Epithelial cell of prostate (primary cell): ENCODE measurements at regions not wholly inside any gene's neighbourhood (a gene's known extent, or its start where the extent isn't known, plus 50 kb on each side); places are given as distances from the start of the nearest gene placed in this dataset.
A peak's percentile ranks its signal among the peaks of the same experiment; 100 is the strongest.

Experiments
- DNase-seq: peaks from one replicate; pipeline ENCODE4 v3.0.0-alpha.2; 2011; ENCODE audit warnings: low read depth, low spot score
- H3K27ac ChIP-seq: fragments of 450-650 bp; 2 replicates; pipeline ENCODE4 v1.5.1; 2017; ENCODE audit warnings: mild to moderate bottlenecking

GRCh38 chr7:118298771-118299170 is 74.3 kb downstream of the ANKRD7 start:
- no peak for DNase-seq
- no peak overlapping the region for H3K27ac ChIP-seq

- DNase-seq = no peak
Measured at GRCh38 chr7:118300177-118300576, 75.7 kb downstream of the ANKRD7 start.

GRCh38 chr7:118304100-118304499 is 79.6 kb downstream of the ANKRD7 start:
- no peak overlapping the region for H3K27ac ChIP-seq
- no peak for DNase-seq

More at GRCh38 chr7:118300177-118300576, 75.7 kb downstream of the ANKRD7 start:
- no peak overlapping the region for H3K27ac ChIP-seq

- H3K27ac ChIP-seq = no peak overlapping the region
- DNase-seq = no peak
Measured at GRCh38 chr7:118305671-118306070, 81.2 kb downstream of the ANKRD7 start.

GRCh38 chr7:118306771-118307170 is 82.3 kb downstream of the ANKRD7 start:
- no peak for DNase-seq
- no peak overlapping the region for H3K27ac ChIP-seq

GRCh38 chr7:118311121-118311836 is 86.8 kb downstream of the ANKRD7 start:
- H3K27ac ChIP-seq = peak overlapping the region; percentile 93
- peak; percentile 67 for DNase-seq

GRCh38 chr7:118312051-118312450 is 87.5 kb downstream of the ANKRD7 start:
- DNase-seq = no peak
- H3K27ac ChIP-seq = peak overlapping the region; percentile 93

- peak overlapping the region; percentile 93 for H3K27ac ChIP-seq
- no peak for DNase-seq
Measured at GRCh38 chr7:118312966-118313365, 88.5 kb downstream of the ANKRD7 start.

GRCh38 chr7:118324790-118325449 is 100.4 kb downstream of the ANKRD7 start:
- DNase-seq = no peak
- H3K27ac ChIP-seq = no peak overlapping the region

GRCh38 chr7:118325450-118325808 is 100.9 kb downstream of the ANKRD7 start:
- no peak overlapping the region for H3K27ac ChIP-seq
- DNase-seq = no peak

- no peak overlapping the region for H3K27ac ChIP-seq
- DNase-seq = peak; percentile 20
Measured at GRCh38 chr7:118327174-118327573, 102.7 kb downstream of the ANKRD7 start.

GRCh38 chr7:118328505-118329211 is 104.2 kb downstream of the ANKRD7 start:
- DNase-seq = no peak
- no peak overlapping the region for H3K27ac ChIP-seq

GRCh38 chr7:118330388-118330787 is 105.9 kb downstream of the ANKRD7 start:
- H3K27ac ChIP-seq = no peak overlapping the region
- no peak for DNase-seq

- DNase-seq = no peak
- no peak overlapping the region for H3K27ac ChIP-seq
Measured at GRCh38 chr7:118346748-118347147, 122.2 kb downstream of the ANKRD7 start.

GRCh38 chr7:118349604-118350003 is 125.1 kb downstream of the ANKRD7 start:
- no peak overlapping the region for H3K27ac ChIP-seq
- DNase-seq = no peak

- no peak overlapping the region for H3K27ac ChIP-seq
- DNase-seq = no peak
Measured at GRCh38 chr7:118350260-118350659, 125.8 kb downstream of the ANKRD7 start.

GRCh38 chr7:118352867-118353453 is 128.5 kb downstream of the ANKRD7 start:
- no peak for DNase-seq
- no peak overlapping the region for H3K27ac ChIP-seq

GRCh38 chr7:118366363-118366762 is 141.9 kb downstream of the ANKRD7 start:
- H3K27ac ChIP-seq = no peak overlapping the region
- no peak for DNase-seq

- H3K27ac ChIP-seq = no peak overlapping the region
Measured at GRCh38 chr7:118368958-118369357, 144.5 kb downstream of the ANKRD7 start.

GRCh38 chr7:118369987-118370386 is 145.5 kb downstream of the ANKRD7 start:
- no peak for DNase-seq
- H3K27ac ChIP-seq = no peak overlapping the region

More at GRCh38 chr7:118368958-118369357, 144.5 kb downstream of the ANKRD7 start:
- DNase-seq = no peak

- H3K27ac ChIP-seq = no peak overlapping the region
- no peak for DNase-seq
Measured at GRCh38 chr7:118372530-118372929, 148.0 kb downstream of the ANKRD7 start.
